KBM-7 (cell line): ENCODE measurements at regions not wholly inside any gene's neighbourhood (a gene's known extent, or its start where the extent isn't known, plus 50 kb on each side); places are given as distances from the start of the nearest gene placed in this dataset.
"Not testable (repeated sequence)": the region's sequence is repeated elsewhere in the genome, so short reads cannot be mapped to it uniquely, and the experiment has no call there.

ENCODE experiments used
- DNase-seq: peaks from one replicate; pipeline ENCODE4 v3.0.0-alpha.2; 2015
- in situ Hi-C: fragments of 300-500 bp; cut with MboI; formaldehyde crosslinking; loops from 2 replicates; pipeline ENCODE4 v1.14.3; 2020; ENCODE audit warnings: low sequenced_read_pairs, low pct_unique_long_range_greater_than_20kb, mixed read lengths

- in situ Hi-C loops, result no loop called here
- DNase-seq, result no peak
Observed at GRCh38 chrX:75673468-75673867, 111.6 kb downstream of the MAGEE2 start.

GRCh38 chrX:75655627-75656026, 129.4 kb downstream of the MAGEE2 start:
- no peak for DNase-seq
- in situ Hi-C loops, result no loop called here

- in situ Hi-C loops, result no loop called here
- no peak for DNase-seq
Observed at GRCh38 chrX:75649829-75650228, 127.0 kb upstream of the ZDHHC15 start.

GRCh38 chrX:75648803-75649588, 126.2 kb upstream of the ZDHHC15 start:
- DNase-seq, result peak; percentile 89
- in situ Hi-C loops, result no loop called here

- DNase-seq, result no peak
- in situ Hi-C loops, result no loop called here
Observed at GRCh38 chrX:75642811-75643361, 120.0 kb upstream of the ZDHHC15 start.

- no peak for DNase-seq
- in situ Hi-C loops, result no loop called here
Observed at GRCh38 chrX:75638332-75638731, 115.5 kb upstream of the ZDHHC15 start.

- no peak for DNase-seq
- in situ Hi-C loops, result no loop called here
Observed at GRCh38 chrX:75625232-75625631, 102.4 kb upstream of the ZDHHC15 start.

- DNase-seq, result peak; percentile 35
- in situ Hi-C loops, result no loop called here
Observed at GRCh38 chrX:75623535-75623934, 100.7 kb upstream of the ZDHHC15 start.

- DNase-seq, result no peak
- in situ Hi-C loops, result no loop called here
Observed at GRCh38 chrX:75609406-75609805, 86.6 kb upstream of the ZDHHC15 start.

- in situ Hi-C loops, result no loop called here
- peak; percentile 57 for DNase-seq
Observed at GRCh38 chrX:75603833-75604232, 81.0 kb upstream of the ZDHHC15 start.

- in situ Hi-C loops, DNase-seq: not testable (repeated sequence)
Observed at GRCh38 chrX:75602022-75602421, 79.2 kb upstream of the ZDHHC15 start.

GRCh38 chrX:75596178-75596577, 73.3 kb upstream of the ZDHHC15 start:
- DNase-seq, result no peak

GRCh38 chrX:75593186-75593585, 70.3 kb upstream of the ZDHHC15 start:
- in situ Hi-C loops, DNase-seq: not testable (repeated sequence)

More at GRCh38 chrX:75596178-75596577, 73.3 kb upstream of the ZDHHC15 start:
- in situ Hi-C loops, result no loop called here

GRCh38 chrX:75582511-75582910, 59.7 kb upstream of the ZDHHC15 start:
- in situ Hi-C loops, result no loop called here
- DNase-seq, result no peak
